NCI-H1930 (cell line): ENCODE measurements at regions not wholly inside any gene's neighbourhood (a gene's known extent, or its start where the extent isn't known, plus 50 kb on each side); places are given as distances from the start of the nearest gene placed in this dataset.

Source experiments
- DNase-seq, 2 experiments: peaks; one replicate each; lab custom pipeline; 2025; lab: John Stamatoyannopoulos, UW

GRCh38 chr4:16365036-16365569 is 138.8 kb upstream of the TAPT1 start:
- DNase-seq: no peak

GRCh38 chr4:16360694-16361262 is 134.5 kb upstream of the TAPT1 start:
- no peak for DNase-seq

GRCh38 chr4:16353165-16353564 is 126.9 kb upstream of the TAPT1 start:
- DNase-seq: no peak

- DNase-seq: peak; percentile 33 to 38
These were observed 124.9 kb upstream of the TAPT1 start for GRCh38 chr4:16351161-16351560.

- no peak for DNase-seq
These were observed 118.6 kb upstream of the TAPT1 start for GRCh38 chr4:16344853-16345252.

GRCh38 chr4:16337936-16338335 is 111.7 kb upstream of the TAPT1 start:
- DNase-seq: no peak

- no peak for DNase-seq
These were observed 108.3 kb upstream of the TAPT1 start for GRCh38 chr4:16334601-16335000.

GRCh38 chr4:16329797-16330134 is 103.5 kb upstream of the TAPT1 start:
- no peak for DNase-seq

GRCh38 chr4:16329125-16329796 is 103.0 kb upstream of the TAPT1 start:
- DNase-seq: no peak

- no peak for DNase-seq
These were observed 95.9 kb upstream of the TAPT1 start for GRCh38 chr4:16322183-16322582.

GRCh38 chr4:16315456-16315855 is 89.2 kb upstream of the TAPT1 start:
- DNase-seq: no peak

GRCh38 chr4:16310606-16311005 is 84.3 kb upstream of the TAPT1 start:
- DNase-seq: no peak

- no peak for DNase-seq
These were observed 76.4 kb upstream of the TAPT1 start for GRCh38 chr4:16302648-16303047.

- no peak for DNase-seq
These were observed 70.7 kb upstream of the TAPT1 start for GRCh38 chr4:16297003-16297402.

GRCh38 chr4:16294455-16294854 is 68.2 kb upstream of the TAPT1 start:
- DNase-seq: no peak

- DNase-seq: no peak
These were observed 67.1 kb upstream of the TAPT1 start for GRCh38 chr4:16293210-16293838.

- DNase-seq: no peak
These were observed 66.3 kb upstream of the TAPT1 start for GRCh38 chr4:16292585-16292984.

- DNase-seq: no peak
These were observed 64.6 kb upstream of the TAPT1 start for GRCh38 chr4:16290681-16291420.

- peak in 1 of 2 experiments; percentile 26 for DNase-seq
These were observed 63.8 kb upstream of the TAPT1 start for GRCh38 chr4:16289897-16290554.

GRCh38 chr4:16284050-16284449 is 57.8 kb upstream of the TAPT1 start:
- no peak for DNase-seq

- no peak for DNase-seq
These were observed 51.9 kb upstream of the TAPT1 start for GRCh38 chr4:16278178-16278577.
